Vagina (tissue), 2 donors: ENCODE measurements at regions not wholly inside any gene's neighbourhood (a gene's known extent, or its start where the extent isn't known, plus 50 kb on each side); places are given as distances from the start of the nearest gene placed in this dataset.

Experiments
- DNase-seq, 2 donors: peaks; one replicate each; pipeline ENCODE4 v3.0.0-alpha.2; 2017; ENCODE audit errors: extremely low spot score in 2 of 2
- H3K27ac ChIP-seq: fragments of 200-600 bp; sonication (generic); one replicate; pipeline ENCODE4 v1.5.1; 2019
- H3K27me3 ChIP-seq: fragments of 200-600 bp; sonication (generic); one replicate; pipeline ENCODE4 v1.5.1; 2019
- H3K36me3 ChIP-seq, 2 donors: fragments of 200-600 bp; sonication (generic); one replicate each; pipeline ENCODE4 v1.5.1; 2017 to 2019
- H3K4me1 ChIP-seq: fragments of 200-600 bp; sonication (generic); one replicate; pipeline ENCODE4 v1.5.1; 2019
- H3K4me3 ChIP-seq, 2 donors: fragments of 200-600 bp; sonication (generic); 1 replicate in 1 of 2; 2 replicates in 1 of 2; pipeline ENCODE4 v1.5.1; 2016 to 2019
- H3K9me3 ChIP-seq: fragments of 200-600 bp; sonication (generic); one replicate; pipeline ENCODE4 v1.5.1; 2019
- POLR2A ChIP-seq, 2 donors: fragments of 450-650 bp; IDR thresholded peaks; one replicate each; pipeline ENCODE4 v1.6.1; 2017; ENCODE audit warnings: antibody characterized with exemption in 2 of 2, mild to moderate bottlenecking in 2 of 2, moderate library complexity in 2 of 2
- POLR2AphosphoS5 ChIP-seq, 2 donors: sonication (generic); formaldehyde crosslinking; IDR thresholded peaks; one replicate each; pipeline ENCODE4 v1.9.0; 2017; ENCODE audit warnings: antibody characterized with exemption in 2 of 2, mild to moderate bottlenecking in 2 of 2, low read depth in 1 of 2; ENCODE audit not compliant: insufficient read depth in 1 of 2
- intact Hi-C: fragments of 100-400 bp; cut with DNase I; formaldehyde crosslinking; loops from one replicate; pipeline ENCODE4 v1.15.1; 2023
- TF ChIP-seq, protein P1 (sequence below), 3 experiments: fragments of 450-650 bp in 2 of 3; fragments of 200-600 bp in 1 of 3; sonication (generic) in 1 of 3; IDR thresholded peaks; one replicate each; pipeline ENCODE4 v1.5.1; 2017 to 2019; ENCODE audit warnings: antibody characterized with exemption in 3 of 3, mild to moderate bottlenecking in 2 of 3, moderate library complexity in 2 of 3

DNA sequence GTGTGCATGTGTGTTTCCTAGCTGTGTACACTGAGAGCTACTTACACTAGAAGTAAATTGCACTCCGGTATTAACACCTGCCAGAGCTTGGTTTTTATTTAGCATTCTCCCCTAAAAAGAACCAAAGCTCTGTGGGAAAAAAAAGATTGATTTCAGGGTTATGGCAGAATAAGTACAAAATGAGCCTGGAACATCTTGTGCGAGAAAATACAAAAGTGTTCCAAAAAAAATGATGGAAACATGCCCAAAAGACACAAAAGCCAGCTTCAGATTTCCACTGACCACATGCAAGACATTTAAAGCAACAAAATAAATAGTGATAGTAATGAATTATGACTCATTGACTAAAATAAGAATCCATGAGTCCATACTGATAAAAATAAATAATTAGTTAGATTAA, 188.3 kb downstream of the GXYLT1 start:
- intact Hi-C loops, result no loop called here
- Histone ChIP-seq H3K36me3 (no peaks in the 10 kb centered on the region), H3K9me3 (no peaks in the 10 kb centered on the region), H3K27ac (no peak overlapping the region), H3K27me3 (no peaks in the 10 kb centered on the region), H3K4me1 (no peaks in the 10 kb centered on the region), H3K4me3 (no peak overlapping the region)
- DNase-seq, result no peak
- TF ChIP-seq POLR2AphosphoS5 (IDR thresholded peaks at IDR 0.05; ENCODE audit: insufficient read depth in 1 of 2, low read depth in 1 of 2) (no peak), POLR2A (IDR thresholded peaks at IDR 0.05) (no peak)

DNA sequence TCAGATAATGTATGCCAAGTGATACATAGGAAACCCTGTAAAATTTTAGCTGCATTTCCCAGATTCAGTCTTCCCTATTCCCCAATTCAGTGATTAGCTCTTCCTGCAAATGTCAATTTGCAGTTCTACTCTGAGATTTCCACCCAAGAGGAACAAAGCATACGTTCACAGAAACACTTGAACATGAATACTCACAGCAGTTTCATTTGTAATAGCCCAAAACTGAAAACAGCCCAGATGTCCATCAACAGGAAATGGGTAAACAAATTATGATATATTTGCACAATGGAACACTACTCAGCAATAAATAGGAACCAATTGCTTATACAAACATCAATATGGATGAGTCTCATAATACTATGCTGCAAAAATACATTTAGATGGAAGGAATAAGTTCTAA, 194.2 kb downstream of the GXYLT1 start:
- no peaks in the 10 kb centered on the region for H3K36me3 ChIP-seq
- DNase-seq, result no peak
- no peaks in the 10 kb centered on the region for H3K9me3 ChIP-seq
- H3K4me1 ChIP-seq, result no peaks in the 10 kb centered on the region
- no peak overlapping the region for H3K4me3 ChIP-seq
- H3K27me3 ChIP-seq, result no peaks in the 10 kb centered on the region
- no peak overlapping the region for H3K27ac ChIP-seq
- TF ChIP-seq, protein P1, sequence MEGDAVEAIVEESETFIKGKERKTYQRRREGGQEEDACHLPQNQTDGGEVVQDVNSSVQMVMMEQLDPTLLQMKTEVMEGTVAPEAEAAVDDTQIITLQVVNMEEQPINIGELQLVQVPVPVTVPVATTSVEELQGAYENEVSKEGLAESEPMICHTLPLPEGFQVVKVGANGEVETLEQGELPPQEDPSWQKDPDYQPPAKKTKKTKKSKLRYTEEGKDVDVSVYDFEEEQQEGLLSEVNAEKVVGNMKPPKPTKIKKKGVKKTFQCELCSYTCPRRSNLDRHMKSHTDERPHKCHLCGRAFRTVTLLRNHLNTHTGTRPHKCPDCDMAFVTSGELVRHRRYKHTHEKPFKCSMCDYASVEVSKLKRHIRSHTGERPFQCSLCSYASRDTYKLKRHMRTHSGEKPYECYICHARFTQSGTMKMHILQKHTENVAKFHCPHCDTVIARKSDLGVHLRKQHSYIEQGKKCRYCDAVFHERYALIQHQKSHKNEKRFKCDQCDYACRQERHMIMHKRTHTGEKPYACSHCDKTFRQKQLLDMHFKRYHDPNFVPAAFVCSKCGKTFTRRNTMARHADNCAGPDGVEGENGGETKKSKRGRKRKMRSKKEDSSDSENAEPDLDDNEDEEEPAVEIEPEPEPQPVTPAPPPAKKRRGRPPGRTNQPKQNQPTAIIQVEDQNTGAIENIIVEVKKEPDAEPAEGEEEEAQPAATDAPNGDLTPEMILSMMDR (IDR thresholded peaks at IDR 0.05), result no peak
- TF ChIP-seq POLR2A (IDR thresholded peaks at IDR 0.05) (no peak), POLR2AphosphoS5 (IDR thresholded peaks at IDR 0.05; ENCODE audit: insufficient read depth in 1 of 2, low read depth in 1 of 2) (no peak)
- intact Hi-C loops, result no loop called here

DNA sequence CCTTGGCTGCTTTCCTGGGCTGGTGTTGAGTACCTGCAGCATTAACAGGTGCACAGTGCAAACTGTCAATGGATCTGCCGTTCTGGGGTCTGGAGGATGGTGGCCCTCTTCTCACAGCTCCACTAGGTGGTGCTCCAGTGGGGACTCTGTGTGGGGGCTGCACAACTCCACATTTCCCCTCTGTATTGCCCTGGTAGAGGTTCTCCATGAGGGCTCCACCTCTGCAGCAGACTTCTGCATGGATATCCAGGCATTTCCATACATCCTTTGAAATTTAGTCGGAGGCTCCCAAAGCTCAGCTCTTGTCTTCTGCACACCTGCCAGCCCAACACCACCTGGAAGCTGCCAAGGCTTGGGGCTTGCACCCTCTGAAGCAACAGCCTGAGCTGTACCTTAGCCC, 198.6 kb downstream of the GXYLT1 start:
- intact Hi-C loops, result no loop called here
- no peak for DNase-seq

DNA sequence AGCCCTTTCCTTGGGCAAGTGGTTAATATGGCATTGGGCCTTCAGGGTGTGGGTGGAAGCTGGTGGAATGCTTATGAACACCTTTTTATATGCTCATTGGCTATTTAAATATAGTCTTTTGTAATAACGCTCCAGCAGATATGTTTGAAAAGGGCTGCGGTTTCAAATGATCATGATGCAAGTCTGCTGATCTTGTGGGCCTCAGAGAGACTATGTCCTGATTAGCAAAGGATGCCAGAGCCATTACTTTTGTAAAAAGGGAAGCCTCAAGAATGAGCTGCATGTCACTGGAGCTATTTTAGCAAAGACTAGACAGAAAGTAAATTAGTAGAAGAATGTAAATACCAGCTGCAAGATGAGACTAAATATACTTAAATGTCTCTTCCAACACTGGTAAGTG, 200.5 kb downstream of the GXYLT1 start:
- H3K27me3 ChIP-seq, result no peaks in the 10 kb centered on the region
- DNase-seq, result no peak
- H3K36me3 ChIP-seq, result no peaks in the 10 kb centered on the region
- H3K9me3 ChIP-seq, result no peaks in the 10 kb centered on the region
- no peak overlapping the region for H3K27ac ChIP-seq
- H3K4me1 ChIP-seq, result no peaks in the 10 kb centered on the region
- intact Hi-C loops, result no loop called here
- no peak for TF ChIP-seq POLR2AphosphoS5 (IDR thresholded peaks at IDR 0.05; ENCODE audit: insufficient read depth in 1 of 2, low read depth in 1 of 2)
- TF ChIP-seq, protein P1 (IDR thresholded peaks at IDR 0.05), result no peak
- no peak for TF ChIP-seq POLR2A (IDR thresholded peaks at IDR 0.05)
- H3K4me3 ChIP-seq, result no peak overlapping the region

More for the DNA sequence above, 198.6 kb downstream of the GXYLT1 start:
- H3K9me3 ChIP-seq, result no peaks in the 10 kb centered on the region
- H3K27me3 ChIP-seq, result no peaks in the 10 kb centered on the region
- H3K4me3 ChIP-seq, result no peak overlapping the region
- TF ChIP-seq, protein P1 (IDR thresholded peaks at IDR 0.05), result no peak
- TF ChIP-seq POLR2A (IDR thresholded peaks at IDR 0.05), result no peak
- TF ChIP-seq POLR2AphosphoS5 (IDR thresholded peaks at IDR 0.05; ENCODE audit: insufficient read depth in 1 of 2, low read depth in 1 of 2), result no peak
- no peaks in the 10 kb centered on the region for H3K36me3 ChIP-seq
- no peaks in the 10 kb centered on the region for H3K4me1 ChIP-seq
- no peak overlapping the region for H3K27ac ChIP-seq

DNA sequence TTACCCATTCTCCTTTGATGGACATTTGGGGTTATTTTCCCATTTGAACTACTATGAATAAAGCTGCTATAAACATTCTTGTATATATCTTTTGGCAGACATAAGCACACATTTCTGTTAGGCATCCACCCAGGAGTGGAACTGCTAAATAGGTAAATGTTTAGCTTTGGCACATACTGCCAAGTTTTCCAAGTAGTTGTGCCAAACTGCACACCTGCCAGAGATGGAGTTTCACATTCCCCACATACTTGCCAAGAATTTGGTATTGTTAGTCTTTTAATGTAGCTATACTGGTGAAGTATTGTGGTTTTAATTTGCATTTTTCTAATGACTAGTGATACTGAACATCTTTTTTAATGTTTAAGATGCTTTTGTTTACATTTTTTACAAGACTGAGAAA, 201.0 kb downstream of the GXYLT1 start:
- Histone ChIP-seq H3K4me1 (no peaks in the 10 kb centered on the region), H3K27ac (no peak overlapping the region), H3K4me3 (no peak overlapping the region), H3K36me3 (no peaks in the 10 kb centered on the region), H3K27me3 (no peaks in the 10 kb centered on the region), H3K9me3 (no peaks in the 10 kb centered on the region)
- no peak for DNase-seq
- no peak for TF ChIP-seq POLR2A (IDR thresholded peaks at IDR 0.05)
- TF ChIP-seq, protein P1 (IDR thresholded peaks at IDR 0.05), result no peak
- no peak for TF ChIP-seq POLR2AphosphoS5 (IDR thresholded peaks at IDR 0.05; ENCODE audit: insufficient read depth in 1 of 2, low read depth in 1 of 2)
- intact Hi-C loops, result no loop called here
